Esophagus muscularis mucosa (tissue), 4 donors: ENCODE measurements at regions not wholly inside any gene's neighbourhood (a gene's known extent, or its start where the extent isn't known, plus 50 kb on each side); places are given as distances from the start of the nearest gene placed in this dataset.

Experiments
- DNase-seq: peaks from one replicate; pipeline ENCODE4 v3.0.0-alpha.2; 2017; ENCODE audit errors: extremely low spot score
- H3K27ac ChIP-seq, 4 donors: fragments of 200-600 bp; sonication (generic); replicated peaks in 1 of 4; 1 replicate in 3 of 4; 2 replicates in 1 of 4; pipeline ENCODE4 v1.5.1; 2016 to 2019; ENCODE audit warnings: mild to moderate bottlenecking in 1 of 4
- H3K27me3 ChIP-seq, 4 donors: fragments of 200-600 bp; sonication (generic); one replicate each; pipeline versions ENCODE4 v1.5.1 to v1.6.0; 2016 to 2019
- H3K36me3 ChIP-seq, 4 donors: fragments of 200-600 bp; sonication (generic); one replicate each; pipeline ENCODE4 v1.5.1; 2016 to 2019
- H3K4me1 ChIP-seq, 4 donors: fragments of 200-600 bp; sonication (generic); one replicate each; pipeline ENCODE4 v1.5.1; 2016 to 2019
- H3K4me3 ChIP-seq, 4 donors: fragments of 200-600 bp; sonication (generic); 1 replicate in 2 of 4; 2 replicates in 2 of 4; pipeline ENCODE4 v1.5.1; 2016 to 2019; ENCODE audit warnings: mild to moderate bottlenecking in 4 of 4, moderate library complexity in 1 of 4
- H3K9me3 ChIP-seq, 4 donors: fragments of 200-600 bp; sonication (generic); 1 replicate in 3 of 4; 2 replicates in 1 of 4; pipeline ENCODE4 v1.5.1; 2016 to 2019
- CTCF ChIP-seq, 3 experiments: fragments of 200-600 bp in 2 of 3; fragments of 450-650 bp in 1 of 3; sonication (generic) in 2 of 3; IDR thresholded peaks; one replicate each; pipeline ENCODE4 v1.5.1; 2017 to 2019; ENCODE audit warnings: antibody characterized with exemption in 3 of 3, mild to moderate bottlenecking in 2 of 3, moderate library complexity in 1 of 3
- EP300 ChIP-seq: sonication (generic); formaldehyde crosslinking; IDR thresholded peaks from one replicate; pipeline ENCODE4 v1.6.1; 2017; ENCODE audit warnings: antibody characterized with exemption
- POLR2A ChIP-seq: fragments of 450-650 bp; IDR thresholded peaks from one replicate; pipeline ENCODE4 v1.6.1; 2017; ENCODE audit warnings: antibody characterized with exemption, moderate library complexity, mild to moderate bottlenecking, low read depth
- POLR2AphosphoS5 ChIP-seq, 2 donors: sonication (generic); formaldehyde crosslinking; IDR thresholded peaks; one replicate each; pipeline ENCODE4 v1.6.1; 2017; ENCODE audit warnings: antibody characterized with exemption in 2 of 2
- WGBS: methylation state at CpG from one replicate; pipeline ENCODE4 v1.1.5; 2018; 5-methylcytosine and 5-hydroxymethylcytosine counted together
- intact Hi-C: fragments of 100-400 bp; cut with DNase I; formaldehyde crosslinking; loops from one replicate; pipeline ENCODE4 v1.15.1; 2023

GRCh38 chr9:82128011-82128696 is 139.6 kb downstream of the SPATA31D1 start:
- no peaks in the 10 kb centered on the region for H3K36me3 ChIP-seq
- 59% methylated on average over 3 of the region's 3 CpGs for WGBS

DNA sequence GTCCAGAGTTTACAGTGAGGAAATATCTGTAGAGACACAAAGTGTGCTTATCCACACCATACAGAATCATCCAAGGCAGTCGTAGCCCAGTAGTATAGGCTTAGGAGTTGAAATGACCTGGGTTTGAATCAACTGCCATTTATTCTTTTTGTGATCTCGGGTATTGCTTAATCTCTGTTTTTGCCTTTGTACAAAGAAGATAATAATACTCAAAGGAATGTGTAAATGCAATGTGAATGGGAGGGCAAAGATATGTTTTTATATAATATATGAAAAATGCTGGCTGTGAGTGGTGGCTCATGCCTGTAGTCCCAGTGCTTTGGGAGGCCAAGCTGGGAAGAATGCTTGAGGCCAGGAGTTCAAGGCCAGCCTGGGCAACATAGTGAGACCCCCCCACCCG is 141.1 kb downstream of the SPATA31D1 start:
- no peaks in the 10 kb centered on the region for H3K9me3 ChIP-seq
- no peak overlapping the region for H3K4me3 ChIP-seq
- intact Hi-C loops = no loop called here
- no peaks in the 10 kb centered on the region for H3K36me3 ChIP-seq
- H3K27ac ChIP-seq = no peak overlapping the region
- peaks cover 0 to 14% (median 4%) of the 10 kb centered on the region in 4 donors for H3K4me1 ChIP-seq
- no peaks in the 10 kb centered on the region for H3K27me3 ChIP-seq
- no peak for TF ChIP-seq EP300
- TF ChIP-seq POLR2AphosphoS5 (IDR thresholded peaks at IDR 0.05) = no peak
- TF ChIP-seq CTCF (IDR thresholded peaks at IDR 0.05) = no peak
- TF ChIP-seq POLR2A = no peak
- no peak for DNase-seq
- 98% methylated on average over 3 of the region's 3 CpGs for WGBS

More at GRCh38 chr9:82128011-82128696, 139.6 kb downstream of the SPATA31D1 start:
- TF ChIP-seq CTCF (IDR thresholded peaks at IDR 0.05) = no peak
- no peak for TF ChIP-seq POLR2A
- TF ChIP-seq POLR2AphosphoS5 (IDR thresholded peaks at IDR 0.05) = no peak
- TF ChIP-seq EP300 = no peak
- Histone ChIP-seq H3K9me3 (no peaks in the 10 kb centered on the region), H3K27me3 (no peaks in the 10 kb centered on the region), H3K4me1 (peaks cover 0 to 6% (median 2%) of the 10 kb centered on the region in 4 donors), H3K27ac (no peak overlapping the region), H3K4me3 (no peak overlapping the region)
- no peak for DNase-seq
- intact Hi-C loops = no loop called here

GRCh38 chr9:82130331-82131042 is 141.9 kb downstream of the SPATA31D1 start:
- Histone ChIP-seq H3K4me1 (peaks cover 0 to 19% (median 3%) of the 10 kb centered on the region in 4 donors), H3K9me3 (no peaks in the 10 kb centered on the region), H3K27me3 (no peaks in the 10 kb centered on the region), H3K36me3 (no peaks in the 10 kb centered on the region), H3K4me3 (no peak overlapping the region), H3K27ac (no peak overlapping the region)
- intact Hi-C loops = no loop called here
- WGBS = 95% methylated on average over 13 of the region's 13 CpGs
- no peak for TF ChIP-seq EP300
- TF ChIP-seq CTCF (IDR thresholded peaks at IDR 0.05) = no peak
- TF ChIP-seq POLR2A = no peak
- DNase-seq = no peak

GRCh38 chr9:82131072-82131471 is 142.5 kb downstream of the SPATA31D1 start:
- Histone ChIP-seq H3K36me3 (no peaks in the 10 kb centered on the region), H3K27me3 (no peaks in the 10 kb centered on the region), H3K9me3 (no peaks in the 10 kb centered on the region), H3K4me3 (no peak overlapping the region), H3K27ac (no peak overlapping the region), H3K4me1 (peaks cover 0 to 19% (median 2%) of the 10 kb centered on the region in 4 donors)
- 95% methylated on average over 4 of the region's 9 CpGs for WGBS
- DNase-seq = no peak
- intact Hi-C loops = no loop called here
- TF ChIP-seq POLR2A = no peak
- no peak for TF ChIP-seq CTCF (IDR thresholded peaks at IDR 0.05)
- no peak for TF ChIP-seq POLR2AphosphoS5 (IDR thresholded peaks at IDR 0.05)
- no peak for TF ChIP-seq EP300
